OCI-LY7 (cell line): ENCODE measurements at regions not wholly inside any gene's neighbourhood (a gene's known extent, or its start where the extent isn't known, plus 50 kb on each side); places are given as distances from the start of the nearest gene placed in this dataset.

Experiments used
- BruUV-seq: library from RNA; stranded (reverse); fragments of 400-500 nt; replicated peaks from 2 replicates; lab custom pipeline; 2021; lab: Mats Ljungman, UMichigan
- CTCF ChIA-PET: fragments of 300-600 bp; sonication (Branson Sonifier 250); formaldehyde crosslinking; loops from one replicate; lab custom pipeline; 2022; ENCODE audit warnings: antibody characterized with exemption; ENCODE audit not compliant: unreplicated experiment; lab: Charles Lee
- POLR2A ChIA-PET: fragments of 300-600 bp; sonication (Branson Sonifier 250); formaldehyde crosslinking; loops from one replicate; lab custom pipeline; 2022; ENCODE audit warnings: antibody characterized with exemption; lab: Charles Lee
- DNase-seq: peaks from one replicate; pipeline ENCODE4 v3.0.0-alpha.2; 2015; ENCODE audit warnings: low spot score
- H2AFZ ChIP-seq: fragments of 200-600 bp; sonication (generic), shearing (Covaris generic); 2 replicates; pipeline ENCODE4 v1.6.1; 2014; ENCODE audit warnings: mild to moderate bottlenecking, antibody characterized with exemption, low read length, moderate library complexity
- H3K27ac ChIP-seq: fragments of 200-600 bp; sonication (generic); 2 replicates; pipeline ENCODE4 v1.5.1; 2014; ENCODE audit warnings: mixed run types, low read depth, mild to moderate bottlenecking, moderate library complexity, low read length, inconsistent platforms; ENCODE audit not compliant: poor library complexity, severe bottlenecking
- H3K36me3 ChIP-seq: fragments of 200-600 bp; sonication (generic); 2 replicates; pipeline ENCODE4 v1.6.1; 2014; ENCODE audit warnings: mild to moderate bottlenecking, antibody characterized with exemption, low read length, moderate library complexity, mixed read lengths; ENCODE audit not compliant: insufficient read depth
- H3K4me1 ChIP-seq: fragments of 200-600 bp; sonication (generic); 2 replicates; pipeline ENCODE4 v1.5.1; 2014; ENCODE audit warnings: mild to moderate bottlenecking, low read length; ENCODE audit not compliant: insufficient read depth, poor library complexity, severe bottlenecking
- H3K4me2 ChIP-seq: fragments of 200-600 bp; sonication (generic); 2 replicates; pipeline ENCODE4 v1.6.1; 2014; ENCODE audit warnings: mild to moderate bottlenecking, low read length
- H3K4me3 ChIP-seq: fragments of 200-600 bp; sonication (generic); 2 replicates; pipeline ENCODE4 v1.5.1; 2014; ENCODE audit warnings: mild to moderate bottlenecking, low read depth, low read length; ENCODE audit not compliant: poor library complexity, severe bottlenecking
- H3K79me2 ChIP-seq: fragments of 200-600 bp; sonication (generic); 2 replicates; pipeline ENCODE4 v1.6.1; 2016; ENCODE audit warnings: low read depth, mild to moderate bottlenecking, low read length, moderate library complexity, mixed read lengths; ENCODE audit not compliant: insufficient read depth
- H3K9me2 ChIP-seq: fragments of 200-600 bp; sonication (generic); 2 replicates; pipeline ENCODE4 v1.6.1; 2016; ENCODE audit warnings: mild to moderate bottlenecking, low read length, mixed read lengths; ENCODE audit not compliant: insufficient read depth
- H3K9me3 ChIP-seq: fragments of 200-600 bp; sonication (generic); 2 replicates; pipeline ENCODE4 v1.6.1; 2014; ENCODE audit warnings: mild to moderate bottlenecking, mixed run types, low read length, mixed read lengths
- H4K20me1 ChIP-seq: fragments of 200-600 bp; sonication (generic); 2 replicates; pipeline ENCODE4 v1.6.1; 2014; ENCODE audit warnings: mild to moderate bottlenecking, antibody characterized with exemption, low read length, moderate library complexity, mixed read lengths; ENCODE audit not compliant: insufficient read depth
- CTCF ChIP-seq: fragments of 200-600 bp; sonication (generic); conservative IDR thresholded peaks from 2 replicates; pipeline ENCODE4 v1.5.1; 2014; ENCODE audit warnings: mild to moderate bottlenecking, antibody characterized with exemption, low read length, moderate library complexity, mixed read lengths
- EZH2phosphoT487 ChIP-seq: fragments of 200-600 bp; sonication (generic); IDR thresholded peaks from 2 replicates; pipeline ENCODE4 v1.6.1; 2018; ENCODE audit warnings: low read depth, borderline replicate concordance, mild to moderate bottlenecking, mixed run types, antibody characterized with exemption, low read length, moderate library complexity, mixed read lengths
- intact Hi-C: fragments of 100-400 bp; cut with micrococcal nuclease; formaldehyde crosslinking; loops from one replicate; pipeline ENCODE4 v1.10.0; 2022; ENCODE audit not compliant: unreplicated experiment

GRCh38 chrX:124984140-124984813 is 335.4 kb upstream of the TEX13C start:
- no peaks in the 10 kb centered on the region for H3K36me3 ChIP-seq
- H3K4me1 ChIP-seq: no peaks in the 10 kb centered on the region
- ChIA-PET POLR2A (no interaction called here), CTCF (no interaction called here)
- no peaks in the 10 kb centered on the region for H3K9me2 ChIP-seq
- H4K20me1 ChIP-seq: no peaks in the 10 kb centered on the region
- H3K9me3 ChIP-seq: no peaks in the 10 kb centered on the region
- no peaks in the 10 kb centered on the region for H3K79me2 ChIP-seq
- DNase-seq: no peak
- H3K4me2 ChIP-seq: no peak overlapping the region
- TF ChIP-seq EZH2phosphoT487 (no peak), CTCF (no peak)
- no peak overlapping the region for H3K4me3 ChIP-seq
- no peak overlapping the region for H3K27ac ChIP-seq
- no peak overlapping the region for H2AFZ ChIP-seq
- BruUV-seq: no TSS peak
- intact Hi-C loops: no loop called here

DNA sequence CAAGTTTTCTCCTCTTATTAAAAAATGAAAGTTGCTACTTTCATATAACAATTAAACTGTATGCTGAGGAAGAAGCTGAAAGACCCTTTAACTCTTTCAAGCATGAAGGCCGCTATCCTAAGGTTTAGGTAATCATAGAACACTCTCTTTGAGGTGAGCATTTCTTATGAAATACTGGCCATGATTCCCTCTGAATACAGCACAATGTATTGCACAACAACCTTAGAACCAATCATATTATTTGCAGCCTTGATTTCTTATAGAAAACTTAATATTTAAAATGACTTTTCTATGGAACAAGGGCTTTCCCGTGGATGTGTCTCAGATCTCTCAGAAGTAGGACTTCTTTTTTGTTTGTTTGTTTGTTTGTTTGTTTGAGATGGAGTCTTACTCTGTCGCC is 333.4 kb upstream of the TEX13C start:
- DNase-seq: no peak
- H3K27ac ChIP-seq: no peak overlapping the region
- no peaks in the 10 kb centered on the region for H3K9me3 ChIP-seq
- POLR2A ChIA-PET: no interaction called here
- H2AFZ ChIP-seq: no peak overlapping the region
- no peaks in the 10 kb centered on the region for H3K9me2 ChIP-seq
- H3K4me2 ChIP-seq: no peak overlapping the region
- H3K36me3 ChIP-seq: no peaks in the 10 kb centered on the region
- intact Hi-C loops: no loop called here
- H3K4me1 ChIP-seq: no peaks in the 10 kb centered on the region
- no peaks in the 10 kb centered on the region for H4K20me1 ChIP-seq
- no peaks in the 10 kb centered on the region for H3K79me2 ChIP-seq
- TF ChIP-seq EZH2phosphoT487 (no peak), CTCF (no peak)
- no peak overlapping the region for H3K4me3 ChIP-seq
- CTCF ChIA-PET: no interaction called here
- no TSS peak for BruUV-seq

DNA sequence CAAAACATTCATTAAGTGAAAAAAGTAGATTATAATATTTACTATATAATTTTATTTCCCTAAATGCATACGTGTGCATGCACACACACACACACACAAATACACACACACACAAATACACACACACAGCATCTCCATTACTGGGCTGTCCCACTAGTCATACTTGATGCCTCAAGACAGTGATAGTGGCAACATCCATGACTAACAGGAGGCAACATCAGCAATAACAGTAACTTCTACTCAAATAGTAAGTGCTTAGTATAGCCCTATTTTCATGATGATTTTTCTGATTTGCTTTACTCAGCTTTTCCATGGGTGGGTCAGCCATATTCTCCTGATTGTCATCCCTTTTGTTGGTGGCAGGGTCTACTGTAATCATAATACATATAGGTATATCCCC is 325.9 kb upstream of the TEX13C start:
- DNase-seq: no peak
- POLR2A ChIA-PET: interaction anchor here (0.7 kb wide), 1 partner anchor 348 kb away, joined by 4 read pairs; no protein-coding TSS in a partner anchor
- BruUV-seq: no TSS peak
- Histone ChIP-seq H3K79me2 (no peaks in the 10 kb centered on the region), H2AFZ (no peak overlapping the region), H3K9me3 (no peaks in the 10 kb centered on the region), H3K27ac (no peak overlapping the region), H3K4me2 (no peak overlapping the region), H3K4me3 (no peak overlapping the region), H3K4me1 (no peaks in the 10 kb centered on the region), H4K20me1 (no peaks in the 10 kb centered on the region), H3K36me3 (no peaks in the 10 kb centered on the region), H3K9me2 (no peaks in the 10 kb centered on the region)
- CTCF ChIA-PET: no interaction called here
- TF ChIP-seq CTCF: no peak
- no peak for TF ChIP-seq EZH2phosphoT487
- intact Hi-C loops: no loop called here
